Activated CD8-positive, alpha-beta memory T cell treated with anti-CD3 and anti-CD28 coated beads, Interleukin-2, amount 50 U/mL, for 1 hour (primary cell): ENCODE measurements at regions not wholly inside any gene's neighbourhood (a gene's known extent, or its start where the extent isn't known, plus 50 kb on each side); places are given as distances from the start of the nearest gene placed in this dataset.

Source experiments
- DNase-seq: peaks from one replicate; pipeline ENCODE4 v3.0.0-alpha.2; 2020; ENCODE audit errors: extremely low read depth

- DNase-seq = no peak
Measured at GRCh38 chr9:78493166-78493742, 196.3 kb downstream of the PSAT1 start.

GRCh38 chr9:78502566-78502965, 205.6 kb downstream of the PSAT1 start:
- no peak for DNase-seq

GRCh38 chr9:78505546-78505945, 208.6 kb downstream of the PSAT1 start:
- DNase-seq = no peak

GRCh38 chr9:78507037-78507436, 210.1 kb downstream of the PSAT1 start:
- DNase-seq = no peak

GRCh38 chr9:78510035-78510434, 213.1 kb downstream of the PSAT1 start:
- DNase-seq = no peak

- DNase-seq = no peak
Measured at GRCh38 chr9:78515108-78515507, 218.2 kb downstream of the PSAT1 start.

GRCh38 chr9:78519786-78520185, 222.9 kb downstream of the PSAT1 start:
- no peak for DNase-seq

- DNase-seq = no peak
Measured at GRCh38 chr9:78521680-78522079, 224.8 kb downstream of the PSAT1 start.

- DNase-seq = no peak
Measured at GRCh38 chr9:78525986-78526560, 229.1 kb downstream of the PSAT1 start.

- no peak for DNase-seq
Measured at GRCh38 chr9:78533500-78533899, 236.6 kb downstream of the PSAT1 start.

- DNase-seq = no peak
Measured at GRCh38 chr9:78539188-78539587, 242.3 kb downstream of the PSAT1 start.

GRCh38 chr9:78539904-78540303, 243.0 kb downstream of the PSAT1 start:
- DNase-seq = no peak

GRCh38 chr9:78541868-78542443, 245.0 kb downstream of the PSAT1 start:
- no peak for DNase-seq

GRCh38 chr9:78542491-78543181, 245.7 kb downstream of the PSAT1 start:
- no peak for DNase-seq

- DNase-seq = no peak
Measured at GRCh38 chr9:78543353-78543752, 246.4 kb downstream of the PSAT1 start.

- no peak for DNase-seq
Measured at GRCh38 chr9:78544230-78544629, 247.3 kb downstream of the PSAT1 start.

- DNase-seq = no peak
Measured at GRCh38 chr9:78547831-78548230, 250.9 kb downstream of the PSAT1 start.

GRCh38 chr9:78548670-78549069, 251.7 kb downstream of the PSAT1 start:
- DNase-seq = no peak

- no peak for DNase-seq
Measured at GRCh38 chr9:78549711-78550110, 252.8 kb downstream of the PSAT1 start.

GRCh38 chr9:78552802-78553201, 255.9 kb downstream of the PSAT1 start:
- DNase-seq = no peak

GRCh38 chr9:78557540-78557939, 260.6 kb downstream of the PSAT1 start:
- no peak for DNase-seq

GRCh38 chr9:78559449-78559885, 262.5 kb downstream of the PSAT1 start:
- no peak for DNase-seq

- no peak for DNase-seq
Measured at GRCh38 chr9:78562021-78562420, 265.1 kb downstream of the PSAT1 start.
